Glutamatergic neuron (in vitro differentiated cells): ENCODE measurements at regions not wholly inside any gene's neighbourhood (a gene's known extent, or its start where the extent isn't known, plus 50 kb on each side); places are given as distances from the start of the nearest gene placed in this dataset.

Experiments
- DNase-seq: peaks from one replicate; pipeline ENCODE4 v3.0.0; 2022
- H3K27ac Mint-ChIP-seq: one replicate; pipeline ENCODE4 v1.8.0; 2020; ENCODE audit warnings: mild to moderate bottlenecking, mixed read lengths, inconsistent platforms; ENCODE audit not compliant: unreplicated experiment
- H3K27me3 Mint-ChIP-seq: one replicate; pipeline ENCODE4 v1.8.0; 2020; ENCODE audit warnings: mild to moderate bottlenecking, moderate library complexity, mixed read lengths, inconsistent platforms; ENCODE audit not compliant: unreplicated experiment
- H3K36me3 Mint-ChIP-seq: one replicate; pipeline ENCODE4 v1.8.0; 2020; ENCODE audit warnings: mild to moderate bottlenecking, mixed read lengths, inconsistent platforms; ENCODE audit not compliant: unreplicated experiment
- H3K4me1 Mint-ChIP-seq: one replicate; pipeline ENCODE4 v1.8.0; 2020; ENCODE audit warnings: mild to moderate bottlenecking, low read depth, mixed read lengths, inconsistent platforms; ENCODE audit not compliant: unreplicated experiment
- H3K4me3 Mint-ChIP-seq: one replicate; pipeline ENCODE4 v1.8.0; 2020; ENCODE audit warnings: mild to moderate bottlenecking, mixed read lengths, inconsistent platforms; ENCODE audit not compliant: unreplicated experiment
- H3K9me3 Mint-ChIP-seq: one replicate; pipeline ENCODE4 v1.8.0; 2020; ENCODE audit warnings: mild to moderate bottlenecking, moderate library complexity, mixed read lengths, inconsistent platforms; ENCODE audit not compliant: unreplicated experiment
- CTCF ChIP-seq: fragments of 200-600 bp; sonication (generic); IDR thresholded peaks from one replicate; pipeline ENCODE4 v1.5.0; 2021; ENCODE audit not compliant: partially characterized antibody, unreplicated experiment

GRCh38 chr2:83459456-83459855 lies 999.6 kb downstream of the SUCLG1 start:
- H3K4me3 Mint-ChIP-seq = no peak overlapping the region
- H3K27me3 Mint-ChIP-seq = no peaks in the 10 kb centered on the region
- H3K27ac Mint-ChIP-seq = no peak overlapping the region
- H3K36me3 Mint-ChIP-seq = no peaks in the 10 kb centered on the region
- H3K9me3 Mint-ChIP-seq = no peaks in the 10 kb centered on the region
- no peak for DNase-seq
- TF ChIP-seq CTCF = no peak
- H3K4me1 Mint-ChIP-seq = no peaks in the 10 kb centered on the region

GRCh38 chr2:83435989-83436388 lies 1023.1 kb downstream of the SUCLG1 start:
- no peaks in the 10 kb centered on the region for H3K9me3 Mint-ChIP-seq
- H3K4me1 Mint-ChIP-seq = peaks cover 10% of the 10 kb centered on the region
- no peak for TF ChIP-seq CTCF
- DNase-seq = no peak
- no peak overlapping the region for H3K27ac Mint-ChIP-seq
- no peaks in the 10 kb centered on the region for H3K27me3 Mint-ChIP-seq
- H3K4me3 Mint-ChIP-seq = no peak overlapping the region
- H3K36me3 Mint-ChIP-seq = no peaks in the 10 kb centered on the region

GRCh38 chr2:83420993-83421392 lies 1038.1 kb downstream of the SUCLG1 start:
- no peak for TF ChIP-seq CTCF
- Mint-ChIP-seq H3K4me1 (no peaks in the 10 kb centered on the region), H3K4me3 (no peak overlapping the region), H3K36me3 (peaks cover 11% of the 10 kb centered on the region), H3K27ac (no peak overlapping the region), H3K9me3 (peaks cover 3% of the 10 kb centered on the region), H3K27me3 (no peaks in the 10 kb centered on the region)
- DNase-seq = no peak

- H3K27ac Mint-ChIP-seq = no peak overlapping the region
- DNase-seq = no peak
- no peaks in the 10 kb centered on the region for H3K27me3 Mint-ChIP-seq
- H3K9me3 Mint-ChIP-seq = no peaks in the 10 kb centered on the region
- no peaks in the 10 kb centered on the region for H3K4me1 Mint-ChIP-seq
- TF ChIP-seq CTCF = no peak
- no peaks in the 10 kb centered on the region for H3K36me3 Mint-ChIP-seq
- H3K4me3 Mint-ChIP-seq = no peak overlapping the region
Measured at GRCh38 chr2:83394134-83394904, 1064.8 kb downstream of the SUCLG1 start.

GRCh38 chr2:83388804-83389203 lies 1070.3 kb downstream of the SUCLG1 start:
- H3K9me3 Mint-ChIP-seq = no peaks in the 10 kb centered on the region
- no peaks in the 10 kb centered on the region for H3K27me3 Mint-ChIP-seq
- no peak overlapping the region for H3K27ac Mint-ChIP-seq
- no peaks in the 10 kb centered on the region for H3K36me3 Mint-ChIP-seq
- no peak overlapping the region for H3K4me3 Mint-ChIP-seq
- no peak for DNase-seq
- no peaks in the 10 kb centered on the region for H3K4me1 Mint-ChIP-seq
- no peak for TF ChIP-seq CTCF
